PC-3 (cell line): ENCODE measurements at regions not wholly inside any gene's neighbourhood (a gene's known extent, or its start where the extent isn't known, plus 50 kb on each side); places are given as distances from the start of the nearest gene placed in this dataset.

ENCODE experiments used
- EZH2 ChIP-seq: fragments of 300-600 bp; sonication (generic); IDR thresholded peaks from one replicate; pipeline ENCODE4 v1.6.1; 2017; ENCODE audit warnings: antibody characterized with exemption, mild to moderate bottlenecking, low read length; ENCODE audit not compliant: unreplicated experiment
- TF ChIP-seq, protein P1 (sequence below): fragments of 300-600 bp; sonication (generic); conservative IDR thresholded peaks from 2 replicates; pipeline ENCODE4 v1.5.1; 2017; ENCODE audit warnings: antibody characterized with exemption, low read depth, mild to moderate bottlenecking, low read length

DNA sequence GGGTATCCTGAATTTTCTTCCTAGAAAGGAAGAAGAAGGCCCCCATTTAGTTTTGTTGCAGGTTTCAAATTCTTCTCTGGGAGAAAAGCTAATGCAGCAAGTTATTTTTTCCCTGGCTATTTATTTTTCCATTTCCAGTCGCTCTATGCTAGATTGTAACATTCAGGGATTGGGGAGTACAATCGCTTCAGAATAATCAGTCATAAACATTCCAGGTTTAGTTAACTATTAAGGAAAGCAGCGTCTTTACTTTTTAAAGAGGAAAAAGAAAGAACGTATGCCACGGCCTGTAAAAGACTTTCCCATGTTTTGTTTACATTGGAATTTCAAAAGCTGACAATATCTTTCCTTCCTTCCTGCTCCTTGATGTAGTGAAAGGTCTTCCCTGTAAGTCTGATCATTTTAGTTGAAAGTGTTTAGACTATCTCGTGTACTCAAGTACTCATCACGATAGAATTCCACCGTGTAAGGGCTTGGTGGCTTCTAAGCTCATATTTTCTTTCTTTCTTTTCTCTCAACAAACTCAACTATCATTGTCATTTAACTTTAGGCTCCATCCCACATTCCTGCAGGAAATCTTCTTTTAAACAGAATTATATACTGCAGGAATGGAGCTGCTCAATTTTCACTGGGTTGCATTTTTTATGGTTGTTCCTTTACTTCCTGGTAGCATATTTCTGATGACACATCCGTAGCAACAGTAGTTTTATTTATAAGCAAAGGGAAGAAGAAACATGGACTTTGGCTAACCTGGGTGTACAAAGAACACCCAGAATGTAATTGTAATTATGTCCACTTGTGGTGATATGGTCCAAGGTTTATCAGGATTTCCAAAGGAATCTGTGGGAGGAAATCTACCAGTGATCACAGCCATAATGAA, 213.1 kb upstream of the FAT1 start:
- TF ChIP-seq, protein P1, sequence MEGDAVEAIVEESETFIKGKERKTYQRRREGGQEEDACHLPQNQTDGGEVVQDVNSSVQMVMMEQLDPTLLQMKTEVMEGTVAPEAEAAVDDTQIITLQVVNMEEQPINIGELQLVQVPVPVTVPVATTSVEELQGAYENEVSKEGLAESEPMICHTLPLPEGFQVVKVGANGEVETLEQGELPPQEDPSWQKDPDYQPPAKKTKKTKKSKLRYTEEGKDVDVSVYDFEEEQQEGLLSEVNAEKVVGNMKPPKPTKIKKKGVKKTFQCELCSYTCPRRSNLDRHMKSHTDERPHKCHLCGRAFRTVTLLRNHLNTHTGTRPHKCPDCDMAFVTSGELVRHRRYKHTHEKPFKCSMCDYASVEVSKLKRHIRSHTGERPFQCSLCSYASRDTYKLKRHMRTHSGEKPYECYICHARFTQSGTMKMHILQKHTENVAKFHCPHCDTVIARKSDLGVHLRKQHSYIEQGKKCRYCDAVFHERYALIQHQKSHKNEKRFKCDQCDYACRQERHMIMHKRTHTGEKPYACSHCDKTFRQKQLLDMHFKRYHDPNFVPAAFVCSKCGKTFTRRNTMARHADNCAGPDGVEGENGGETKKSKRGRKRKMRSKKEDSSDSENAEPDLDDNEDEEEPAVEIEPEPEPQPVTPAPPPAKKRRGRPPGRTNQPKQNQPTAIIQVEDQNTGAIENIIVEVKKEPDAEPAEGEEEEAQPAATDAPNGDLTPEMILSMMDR = peak; percentile 48; the same call in 1 of the 2 replicates
- no peak for TF ChIP-seq EZH2
